ENCODE measurements at regions not wholly inside any gene's neighbourhood (a gene's known extent, or its start where the extent isn't known, plus 50 kb on each side); places are given as distances from the start of the nearest gene placed in this dataset.
"Not testable (repeated sequence)": the region's sequence is repeated elsewhere in the genome, so short reads cannot be mapped to it uniquely, and the experiment has no call there.

DNA sequence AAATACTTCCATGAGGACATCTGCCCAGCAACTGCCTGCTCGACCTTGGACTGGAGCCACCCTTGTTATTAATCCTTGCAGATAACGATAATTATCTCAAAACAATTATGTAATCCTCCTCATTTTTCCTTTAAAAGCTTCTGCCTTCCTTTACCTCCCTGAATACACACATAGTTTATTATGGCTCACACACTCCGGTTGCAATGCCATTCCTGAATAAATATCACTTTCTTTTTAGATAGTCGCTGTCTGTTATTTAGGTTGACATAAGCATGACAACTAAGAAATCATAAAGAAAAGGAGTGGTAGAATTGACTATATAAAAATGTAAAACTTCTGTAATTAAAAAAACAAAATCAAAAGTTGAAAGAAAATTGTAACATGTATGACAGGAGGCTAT is 64.8 kb downstream of the B4GALT7 start:
- not testable (repeated sequence) for DNase-seq; H3K18ac ChIP-seq (ENCODE audit: low read depth in 1 of 2, low read length in 2 of 2); H4K8ac ChIP-seq (ENCODE audit: low read length); H2BK120ac ChIP-seq (ENCODE audit: low read depth, low read length); H3K14ac ChIP-seq (ENCODE audit: low read length in 2 of 2); H3K36me3 ChIP-seq (ENCODE audit: control insufficient read depth in 1 of 2, insufficient read depth in 2 of 2, low read depth in 1 of 2, low read length in 2 of 2); H2BK5ac ChIP-seq (ENCODE audit: low read depth, low read length, poor library complexity, severe bottlenecking); H2BK15ac ChIP-seq (ENCODE audit: low read depth, poor library complexity, severe bottlenecking); H3K9ac ChIP-seq (ENCODE audit: low read length); H3K9me3 ChIP-seq (ENCODE audit: control insufficient read depth, low read length); H3K27me3 ChIP-seq (ENCODE audit: control insufficient read depth in 1 of 2, insufficient read depth in 1 of 2, low read length in 2 of 2); H3K23ac ChIP-seq (ENCODE audit: low read length in 2 of 2); H2BK12ac ChIP-seq (ENCODE audit: low read length in 2 of 2); H3K4me1 ChIP-seq (ENCODE audit: control insufficient read depth, insufficient read depth, low read depth, low read length); H2AFZ ChIP-seq (ENCODE audit: low read depth, low read length); H3K4ac ChIP-seq (ENCODE audit: low read depth in 1 of 2, low read length in 2 of 2); H3K79me1 ChIP-seq (replicated peaks; ENCODE audit: low read length, poor library complexity, severe bottlenecking); H3K4me3 ChIP-seq (ENCODE audit: insufficient read depth in 1 of 2, low read depth in 1 of 2, low read length in 2 of 2); H4K91ac ChIP-seq (ENCODE audit: low read length); H3K4me2 ChIP-seq (ENCODE audit: low read length, poor library complexity, severe bottlenecking); H2AK5ac ChIP-seq (ENCODE audit: low read length, severe bottlenecking); H3K27ac ChIP-seq (ENCODE audit: low read length, poor library complexity, severe bottlenecking)
- 70% methylated on average over 1 of the region's 4 CpGs for WGBS

DNA sequence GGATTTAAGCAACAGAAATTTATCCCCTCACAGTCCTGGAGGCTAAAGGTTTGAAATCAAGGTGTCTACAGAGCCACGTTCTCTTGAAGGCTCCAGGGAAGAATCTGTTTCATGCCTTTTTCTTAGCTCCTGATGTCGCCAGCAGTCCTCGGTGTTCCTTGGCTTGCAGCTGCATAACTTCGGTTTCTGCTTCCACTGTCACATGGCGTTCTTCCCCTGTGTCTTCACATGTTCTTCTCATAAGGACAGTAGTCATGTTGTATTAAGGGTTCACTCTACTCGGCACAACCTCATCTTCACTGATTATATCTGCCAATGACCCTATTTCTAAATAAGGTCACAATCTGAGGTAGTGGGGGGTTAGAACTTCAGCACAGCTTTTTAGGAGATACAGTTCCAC is 65.2 kb downstream of the B4GALT7 start:
- H3K4me3 ChIP-seq (ENCODE audit: insufficient read depth in 1 of 2, low read depth in 1 of 2, low read length in 2 of 2); H4K91ac ChIP-seq (ENCODE audit: low read length); H3K4me2 ChIP-seq (ENCODE audit: low read length, poor library complexity, severe bottlenecking); H3K18ac ChIP-seq (ENCODE audit: low read depth in 1 of 2, low read length in 2 of 2); H2BK5ac ChIP-seq (ENCODE audit: low read depth, low read length, poor library complexity, severe bottlenecking); H3K9ac ChIP-seq (ENCODE audit: low read length); H3K14ac ChIP-seq (ENCODE audit: low read length in 2 of 2); H3K4me1 ChIP-seq (ENCODE audit: control insufficient read depth, insufficient read depth, low read depth, low read length); H2AFZ ChIP-seq (ENCODE audit: low read depth, low read length); H3K4ac ChIP-seq (ENCODE audit: low read depth in 1 of 2, low read length in 2 of 2); H3K27ac ChIP-seq (ENCODE audit: low read length, poor library complexity, severe bottlenecking); H4K8ac ChIP-seq (ENCODE audit: low read length); H3K36me3 ChIP-seq (ENCODE audit: control insufficient read depth in 1 of 2, insufficient read depth in 2 of 2, low read depth in 1 of 2, low read length in 2 of 2); H2BK120ac ChIP-seq (ENCODE audit: low read depth, low read length); H3K79me1 ChIP-seq (replicated peaks; ENCODE audit: low read length, poor library complexity, severe bottlenecking); H3K23ac ChIP-seq (ENCODE audit: low read length in 2 of 2); H2AK5ac ChIP-seq (ENCODE audit: low read length, severe bottlenecking); DNase-seq; H3K9me3 ChIP-seq (ENCODE audit: control insufficient read depth, low read length); H2BK12ac ChIP-seq (ENCODE audit: low read length in 2 of 2); H3K27me3 ChIP-seq (ENCODE audit: control insufficient read depth in 1 of 2, insufficient read depth in 1 of 2, low read length in 2 of 2); H2BK15ac ChIP-seq (ENCODE audit: low read depth, poor library complexity, severe bottlenecking): not testable (repeated sequence)
- whole genome bisulfite sequencing, result no CpG with 5 or more reads among the region's 6 CpGs

DNA sequence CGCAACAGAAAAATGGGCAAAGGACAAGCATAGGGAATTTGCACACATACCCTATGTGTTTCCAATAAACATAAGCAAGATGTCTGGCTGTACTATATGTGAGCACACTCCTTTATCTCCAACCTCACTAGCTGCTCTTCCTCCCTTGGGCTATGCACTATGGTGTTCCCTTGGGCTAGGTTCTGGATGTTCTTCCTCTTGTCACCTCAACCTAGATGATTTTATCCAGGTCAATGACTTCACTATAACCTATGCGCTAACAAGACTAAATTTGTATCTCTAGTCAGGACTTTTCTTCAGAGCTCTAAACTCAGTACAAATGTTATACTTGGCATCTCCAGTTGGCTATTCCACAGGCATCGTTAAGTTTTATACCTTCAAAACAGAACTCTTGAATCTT is 66.0 kb downstream of the B4GALT7 start:
- H3K27ac ChIP-seq (ENCODE audit: low read length, poor library complexity, severe bottlenecking); H2BK5ac ChIP-seq (ENCODE audit: low read depth, low read length, poor library complexity, severe bottlenecking); DNase-seq; H4K91ac ChIP-seq (ENCODE audit: low read length); H4K8ac ChIP-seq (ENCODE audit: low read length); H3K9ac ChIP-seq (ENCODE audit: low read length); H3K18ac ChIP-seq (ENCODE audit: low read depth in 1 of 2, low read length in 2 of 2); H3K9me3 ChIP-seq (ENCODE audit: control insufficient read depth, low read length); H3K36me3 ChIP-seq (ENCODE audit: control insufficient read depth in 1 of 2, insufficient read depth in 2 of 2, low read depth in 1 of 2, low read length in 2 of 2); H3K14ac ChIP-seq (ENCODE audit: low read length in 2 of 2); H3K4me3 ChIP-seq (ENCODE audit: insufficient read depth in 1 of 2, low read depth in 1 of 2, low read length in 2 of 2); H2AK5ac ChIP-seq (ENCODE audit: low read length, severe bottlenecking); H2BK15ac ChIP-seq (ENCODE audit: low read depth, poor library complexity, severe bottlenecking); H3K79me1 ChIP-seq (replicated peaks; ENCODE audit: low read length, poor library complexity, severe bottlenecking); H3K27me3 ChIP-seq (ENCODE audit: control insufficient read depth in 1 of 2, insufficient read depth in 1 of 2, low read length in 2 of 2); H3K4me1 ChIP-seq (ENCODE audit: control insufficient read depth, insufficient read depth, low read depth, low read length); H3K23ac ChIP-seq (ENCODE audit: low read length in 2 of 2); H2BK12ac ChIP-seq (ENCODE audit: low read length in 2 of 2); H3K4me2 ChIP-seq (ENCODE audit: low read length, poor library complexity, severe bottlenecking); H3K4ac ChIP-seq (ENCODE audit: low read depth in 1 of 2, low read length in 2 of 2); H2AFZ ChIP-seq (ENCODE audit: low read depth, low read length); H2BK120ac ChIP-seq (ENCODE audit: low read depth, low read length): not testable (repeated sequence)
- WGBS, result 91% methylated on average over 1 of the region's 3 CpGs

DNA sequence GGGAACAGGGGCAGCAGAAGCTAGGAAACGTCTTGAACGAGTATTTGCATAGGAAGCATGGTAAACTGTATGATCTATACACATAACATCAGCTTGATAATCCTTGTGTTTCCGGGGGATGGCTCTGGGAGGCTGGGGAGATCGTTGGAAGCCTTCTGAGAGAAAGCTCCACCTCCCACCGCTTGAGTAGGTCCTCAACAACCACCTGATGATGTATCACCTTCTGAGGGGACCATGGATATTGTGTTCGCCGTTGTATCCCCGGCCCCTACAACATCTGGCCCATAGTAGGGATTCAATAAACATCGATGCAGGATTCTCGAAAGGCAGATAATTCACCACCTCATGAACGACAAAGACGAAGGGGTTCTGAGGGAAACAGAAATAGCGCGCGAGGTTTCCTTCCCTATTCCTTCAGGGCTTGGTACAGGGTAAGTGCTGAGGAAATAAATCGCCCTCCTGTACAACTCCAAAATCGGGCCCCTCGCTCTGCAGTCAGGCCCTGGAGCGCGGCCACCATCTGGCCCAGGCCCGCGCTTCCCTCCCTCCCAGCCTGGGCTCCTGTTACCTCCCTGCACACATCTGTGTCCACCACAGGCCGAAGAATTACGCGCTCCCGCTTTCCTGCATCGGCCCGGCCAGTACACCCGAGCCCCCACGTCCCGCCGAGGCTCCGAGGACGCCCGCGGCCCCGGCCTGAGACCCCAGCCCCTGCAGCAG is 71.3 kb downstream of the B4GALT7 start:
- not testable (repeated sequence) for H3K9ac ChIP-seq (ENCODE audit: low read length); H2BK15ac ChIP-seq (ENCODE audit: low read depth, poor library complexity, severe bottlenecking); H3K27ac ChIP-seq (ENCODE audit: low read length, poor library complexity, severe bottlenecking); H2BK5ac ChIP-seq (ENCODE audit: low read depth, low read length, poor library complexity, severe bottlenecking); H2AFZ ChIP-seq (ENCODE audit: low read depth, low read length); H2BK12ac ChIP-seq (ENCODE audit: low read length in 2 of 2); H3K23ac ChIP-seq (ENCODE audit: low read length in 2 of 2); H3K36me3 ChIP-seq (ENCODE audit: control insufficient read depth in 1 of 2, insufficient read depth in 2 of 2, low read depth in 1 of 2, low read length in 2 of 2); H2BK120ac ChIP-seq (ENCODE audit: low read depth, low read length); H3K79me1 ChIP-seq (replicated peaks; ENCODE audit: low read length, poor library complexity, severe bottlenecking); H4K8ac ChIP-seq (ENCODE audit: low read length); H3K4me2 ChIP-seq (ENCODE audit: low read length, poor library complexity, severe bottlenecking); H3K9me3 ChIP-seq (ENCODE audit: control insufficient read depth, low read length); H2AK5ac ChIP-seq (ENCODE audit: low read length, severe bottlenecking); H3K27me3 ChIP-seq (ENCODE audit: control insufficient read depth in 1 of 2, insufficient read depth in 1 of 2, low read length in 2 of 2); H3K4me1 ChIP-seq (ENCODE audit: control insufficient read depth, insufficient read depth, low read depth, low read length); H4K91ac ChIP-seq (ENCODE audit: low read length); H3K4ac ChIP-seq (ENCODE audit: low read depth in 1 of 2, low read length in 2 of 2); DNase-seq; H3K18ac ChIP-seq (ENCODE audit: low read depth in 1 of 2, low read length in 2 of 2); H3K14ac ChIP-seq (ENCODE audit: low read length in 2 of 2)
- peak overlapping the region in 1 of 2 experiments; percentile 65 for H3K4me3 ChIP-seq (ENCODE audit: insufficient read depth in 1 of 2, low read depth in 1 of 2, low read length in 2 of 2)
- WGBS, result no CpG with 5 or more reads among the region's 37 CpGs
